Superior temporal gyrus (tissue), 1 donor: ENCODE measurements at regions not wholly inside any gene's neighbourhood (a gene's known extent, or its start where the extent isn't known, plus 50 kb on each side); places are given as distances from the start of the nearest gene placed in this dataset.
"Not testable (repeated sequence)": the region's sequence is repeated elsewhere in the genome, so short reads cannot be mapped to it uniquely, and the experiment has no call there.

ENCODE experiments used
- DNase-seq: peaks from one replicate; pipeline ENCODE4 v3.0.0-alpha.2; 2016; ENCODE audit errors: extremely low spot score

- DNase-seq, result no peak
These were observed 344.7 kb upstream of the TNC start for GRCh38 chr9:115462623-115463022.

GRCh38 chr9:115466756-115467155, 348.8 kb upstream of the TNC start:
- DNase-seq, result no peak

- no peak for DNase-seq
These were observed 351.9 kb upstream of the TNC start for GRCh38 chr9:115469841-115470240.

- DNase-seq, result not testable (repeated sequence)
These were observed 355.1 kb upstream of the TNC start for GRCh38 chr9:115473032-115473431.

DNA sequence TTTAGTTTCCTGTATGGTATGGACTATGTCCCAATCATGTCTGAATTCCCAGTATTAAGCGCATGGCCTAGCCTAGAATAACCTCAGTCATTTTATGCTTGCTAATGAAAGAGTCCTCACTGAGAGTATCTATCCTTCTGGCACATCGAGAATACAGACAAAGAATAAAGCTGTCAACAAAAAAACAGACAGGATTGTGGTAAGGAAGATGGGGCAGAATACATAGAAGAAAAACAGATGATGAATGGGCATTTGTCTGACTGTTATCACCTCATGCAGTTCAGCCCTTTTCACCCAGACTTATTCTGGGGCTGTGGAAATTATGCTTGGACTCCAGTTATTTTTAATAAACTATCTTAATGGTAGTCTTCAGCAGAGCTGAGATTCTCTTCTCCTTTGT, 363.8 kb upstream of the TNC start:
- DNase-seq, result no peak

DNA sequence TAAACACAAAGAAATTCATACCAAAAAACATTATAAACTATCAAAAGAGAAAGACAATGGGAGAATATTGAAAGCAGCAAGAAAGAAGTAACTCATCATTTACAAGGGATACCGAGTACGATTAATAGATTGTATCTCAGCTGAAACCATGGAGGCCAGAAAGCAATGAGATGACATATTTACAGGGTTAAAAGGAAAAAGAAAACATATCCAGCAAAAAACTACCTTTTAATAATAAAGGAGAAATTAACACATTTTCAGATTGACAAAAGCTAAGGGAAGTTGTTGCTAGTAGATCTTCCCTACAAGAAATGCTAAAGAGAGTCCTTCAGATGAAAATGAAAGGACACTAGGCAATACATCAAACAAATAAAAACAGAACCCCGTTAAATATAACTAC, 364.8 kb upstream of the TNC start:
- DNase-seq, result no peak

DNA sequence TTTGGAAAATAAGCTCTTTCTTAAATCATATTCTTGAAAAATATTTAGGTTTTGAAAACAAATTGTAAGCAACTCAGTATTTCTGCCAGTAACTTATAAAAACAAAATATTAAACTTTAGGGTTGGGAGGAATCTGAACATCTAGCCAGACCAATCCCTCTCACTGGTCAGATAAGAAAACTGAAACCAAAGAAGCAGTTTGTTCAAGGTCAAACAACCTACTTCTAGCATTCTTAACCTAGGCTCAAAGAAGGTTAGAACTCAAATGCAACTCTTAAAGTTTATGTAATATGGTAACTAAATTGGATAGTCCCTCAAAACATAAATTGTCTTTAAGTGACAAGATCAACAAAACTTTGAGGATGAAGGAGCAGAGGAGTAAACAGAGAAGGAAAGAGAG, 374.9 kb upstream of the TNC start:
- no peak for DNase-seq

- DNase-seq, result no peak
These were observed 376.4 kb upstream of the TNC start for GRCh38 chr9:115494393-115494792.

GRCh38 chr9:115495052-115495635, 377.2 kb upstream of the TNC start:
- no peak for DNase-seq

DNA sequence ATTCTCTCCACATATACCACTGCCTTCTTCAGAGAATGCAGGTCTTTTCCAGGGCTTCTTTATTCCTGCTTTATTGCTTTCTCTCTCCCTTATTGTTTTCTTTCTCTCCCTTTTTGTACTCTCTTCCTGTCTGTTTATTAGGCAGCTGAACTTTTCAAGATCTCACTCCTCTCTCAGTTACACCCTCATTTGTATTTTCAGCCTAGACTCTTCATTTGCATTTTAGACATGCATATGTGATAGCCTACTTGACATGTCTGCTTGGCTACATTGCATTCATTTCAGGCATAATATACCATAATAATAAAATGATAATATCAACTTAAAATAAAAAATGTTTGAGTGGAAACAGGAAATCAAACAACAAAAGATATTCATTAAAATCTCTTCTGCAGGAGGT, 377.9 kb upstream of the TNC start:
- DNase-seq, result no peak

GRCh38 chr9:115498303-115498702, 380.3 kb upstream of the TNC start:
- DNase-seq, result no peak

DNA sequence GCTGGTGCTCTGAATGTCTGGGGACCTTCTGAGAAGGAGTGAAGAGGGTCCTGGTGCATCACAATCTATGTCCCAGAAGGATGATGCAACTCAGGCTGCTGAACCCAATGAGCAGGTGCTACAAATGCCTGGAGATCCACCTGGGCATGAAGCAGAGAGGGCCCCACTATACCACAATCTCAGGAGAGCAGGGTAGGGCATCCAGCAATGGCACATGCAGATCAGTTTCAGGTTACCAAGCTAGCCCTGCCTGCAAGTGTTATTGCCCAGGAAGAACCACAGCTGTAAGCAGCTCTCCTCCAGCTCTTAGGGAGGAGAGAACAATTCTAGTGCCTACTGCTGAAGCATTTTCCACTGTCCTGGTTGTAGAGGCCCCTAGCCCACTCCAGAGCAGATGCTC, 389.2 kb upstream of the TNC start:
- DNase-seq, result no peak

DNA sequence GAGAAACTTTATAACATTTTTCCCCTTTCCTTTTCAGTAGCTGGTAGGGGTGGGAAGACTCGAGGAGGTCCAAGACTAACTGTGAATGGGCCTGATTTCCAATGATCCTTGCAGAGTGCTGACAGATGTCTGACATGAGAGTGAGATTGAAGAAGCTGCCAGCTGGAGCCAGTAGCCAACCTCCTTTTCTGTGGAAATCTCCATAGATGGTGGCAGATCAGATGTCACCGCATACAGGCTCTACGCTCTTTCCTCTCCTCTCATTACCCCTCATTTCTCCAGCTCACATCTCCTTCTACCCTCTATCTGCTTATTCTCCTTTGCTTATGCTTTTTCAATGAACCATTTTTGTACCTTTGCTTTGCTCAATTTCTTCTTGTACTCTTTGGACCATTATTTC, 395.2 kb upstream of the TNC start:
- DNase-seq, result no peak

DNA sequence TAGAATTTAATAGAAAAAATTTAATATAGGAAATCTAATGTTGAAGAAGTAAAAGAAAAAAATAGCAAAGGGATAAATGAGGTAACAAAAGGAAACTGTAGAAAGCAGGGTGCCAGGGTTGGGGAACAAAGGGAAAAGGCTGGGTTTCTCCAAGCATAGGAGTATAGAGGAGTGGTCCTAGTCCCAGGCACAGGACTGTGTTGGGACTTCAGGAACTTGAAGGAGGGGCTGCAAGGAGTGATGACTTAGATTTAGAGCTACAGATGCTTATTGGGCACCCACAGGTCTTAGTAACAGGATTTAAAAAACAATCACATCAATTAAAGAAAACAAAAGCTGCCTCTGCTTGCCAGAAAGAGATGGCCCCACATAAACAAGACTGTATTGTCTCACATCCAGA, 396.5 kb upstream of the TNC start:
- no peak for DNase-seq

DNA sequence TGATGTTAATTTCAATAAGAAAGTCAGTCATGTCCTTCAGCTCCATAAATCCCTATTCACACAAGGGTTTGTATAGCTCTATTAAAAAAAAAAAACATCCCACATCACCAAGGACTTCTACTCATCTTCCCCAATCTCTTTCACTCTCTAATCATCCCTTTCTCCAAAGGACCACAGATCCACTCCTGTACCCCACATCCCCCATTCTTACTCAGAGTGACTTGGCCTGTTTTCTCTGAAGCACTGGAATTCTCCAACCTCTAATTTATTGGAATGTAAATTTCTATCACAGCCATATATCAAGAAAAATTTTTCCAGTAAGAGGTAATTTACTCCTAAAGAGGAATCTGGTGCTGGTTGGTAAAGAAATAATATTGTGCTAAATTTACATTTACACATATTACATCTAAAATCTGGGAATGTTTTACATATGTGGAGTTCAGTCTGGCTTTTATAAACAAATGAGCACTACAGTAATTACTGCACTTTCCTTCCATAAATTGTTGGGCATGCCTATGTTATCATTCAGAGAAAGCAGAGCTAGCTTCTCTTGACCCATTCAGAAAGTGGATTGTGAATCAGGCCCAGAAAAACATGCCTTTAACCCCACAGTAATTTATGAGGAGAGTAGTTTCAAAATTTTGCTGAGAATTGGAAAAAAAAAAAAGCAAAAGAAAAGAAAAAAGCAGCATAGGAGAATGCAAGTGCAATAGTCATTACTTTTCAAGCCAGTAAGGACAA, 399.5 kb upstream of the TNC start:
- DNase-seq, result no peak

- no peak for DNase-seq
These were observed 402.7 kb upstream of the TNC start for GRCh38 chr9:115520646-115521045.

DNA sequence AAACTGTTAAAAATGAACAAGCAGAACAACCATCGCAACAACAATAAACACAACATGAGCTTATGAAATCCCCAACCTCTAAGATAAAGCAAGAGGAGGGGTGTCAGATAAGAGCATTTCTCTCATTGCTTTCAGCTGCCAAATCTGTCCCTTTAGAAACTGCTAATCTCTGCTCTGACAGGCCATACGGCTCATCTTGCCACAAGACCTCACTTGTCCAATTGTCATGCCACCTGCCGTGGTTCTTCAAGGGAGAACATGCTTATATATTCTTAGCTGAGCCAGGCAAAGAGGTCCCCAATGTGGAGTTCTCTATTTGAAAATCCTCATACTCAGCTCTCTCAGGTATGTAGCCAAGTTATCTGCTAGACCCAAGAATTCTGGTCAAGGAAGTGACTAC, 405.0 kb upstream of the TNC start:
- no peak for DNase-seq

GRCh38 chr9:115524453-115525059, 406.6 kb upstream of the TNC start:
- DNase-seq, result peak; percentile 89

DNA sequence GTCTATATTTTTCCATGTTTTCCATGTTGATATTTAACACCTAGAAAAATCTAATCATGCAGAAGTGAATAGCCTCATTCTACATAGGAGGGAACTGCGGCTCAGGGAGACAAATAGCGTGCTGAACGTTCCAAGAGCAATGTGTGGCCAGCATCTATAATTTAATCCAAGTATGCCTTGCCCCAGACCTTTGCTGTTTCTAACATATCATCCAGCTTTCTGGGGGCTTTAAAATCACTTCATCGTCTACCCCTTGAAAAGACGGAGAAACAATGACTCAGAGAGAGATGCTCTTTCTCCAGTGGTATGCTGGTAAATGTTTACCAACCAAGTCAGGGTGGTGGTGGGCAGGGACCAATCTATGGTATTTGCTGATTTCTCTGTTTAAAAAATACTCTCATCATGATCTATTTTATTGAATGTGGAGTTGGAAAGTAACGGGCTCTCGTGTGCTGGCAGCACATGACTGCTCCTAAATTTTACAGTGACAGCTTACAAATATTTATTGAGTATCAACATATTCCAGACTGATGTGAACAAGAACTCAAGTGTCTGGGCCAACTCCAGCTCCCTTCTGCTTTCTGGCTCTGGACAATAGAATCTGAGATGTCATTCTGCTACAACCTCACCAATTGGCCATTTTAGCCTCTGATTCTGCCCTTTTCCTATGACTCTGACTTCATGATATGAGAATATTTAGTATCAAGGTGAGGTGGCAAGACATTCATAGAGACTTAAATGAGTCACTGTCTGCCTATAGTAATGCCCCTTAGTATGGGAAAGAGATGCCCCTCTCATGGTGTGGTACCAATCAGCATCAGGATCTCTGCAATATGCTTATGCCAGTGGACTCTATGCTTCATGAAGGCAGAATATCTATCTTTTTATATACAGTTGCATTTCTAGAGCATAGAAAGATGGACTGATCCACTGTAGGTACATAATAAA, 407.4 kb upstream of the TNC start:
- no peak for DNase-seq

GRCh38 chr9:115531410-115532125, 413.6 kb upstream of the TNC start:
- DNase-seq, result no peak

DNA sequence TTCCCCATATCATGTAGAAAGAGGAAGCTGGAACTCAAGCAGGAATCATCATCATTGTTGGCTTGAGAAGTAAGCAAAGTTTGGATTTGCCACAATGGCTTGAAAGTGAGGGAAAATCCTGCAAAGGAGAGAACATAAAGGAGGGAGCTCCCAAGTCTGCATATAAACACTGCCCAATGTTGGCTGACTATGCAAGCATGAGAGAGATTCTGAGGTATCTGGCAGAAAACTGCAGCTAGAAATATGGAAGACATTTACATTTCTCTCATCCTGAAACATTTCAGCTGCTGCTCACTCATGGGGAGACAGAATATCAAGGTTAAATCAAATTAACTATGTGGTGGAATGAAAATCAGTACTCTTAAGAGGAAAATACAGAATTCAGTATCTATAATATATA, 415.6 kb upstream of the TNC start:
- no peak for DNase-seq

DNA sequence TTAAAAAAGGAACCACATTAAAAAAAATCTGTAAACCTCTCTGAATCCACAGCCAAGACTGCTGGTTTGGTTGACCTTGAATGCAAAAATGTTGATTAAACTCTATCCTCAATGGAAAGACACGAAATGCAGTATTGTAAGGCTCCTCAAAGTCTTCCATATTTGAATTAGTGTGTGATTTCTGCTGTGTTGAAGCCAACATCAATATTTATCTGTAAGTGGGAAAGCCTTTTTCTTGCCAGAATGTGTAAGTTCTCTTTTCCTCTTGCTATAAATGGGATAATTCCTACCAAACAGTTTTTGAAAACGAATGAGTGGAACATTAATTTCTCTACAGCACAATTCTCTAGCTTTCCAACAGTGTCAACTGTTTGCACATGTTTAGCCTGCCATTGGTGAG, 422.1 kb upstream of the TNC start:
- DNase-seq, result no peak
